ENCODE measurements at regions not wholly inside any gene's neighbourhood (a gene's known extent, or its start where the extent isn't known, plus 50 kb on each side); places are given as distances from the start of the nearest gene placed in this dataset.
"Not testable (repeated sequence)": the region's sequence is repeated elsewhere in the genome, so short reads cannot be mapped to it uniquely, and the experiment has no call there.

DNA sequence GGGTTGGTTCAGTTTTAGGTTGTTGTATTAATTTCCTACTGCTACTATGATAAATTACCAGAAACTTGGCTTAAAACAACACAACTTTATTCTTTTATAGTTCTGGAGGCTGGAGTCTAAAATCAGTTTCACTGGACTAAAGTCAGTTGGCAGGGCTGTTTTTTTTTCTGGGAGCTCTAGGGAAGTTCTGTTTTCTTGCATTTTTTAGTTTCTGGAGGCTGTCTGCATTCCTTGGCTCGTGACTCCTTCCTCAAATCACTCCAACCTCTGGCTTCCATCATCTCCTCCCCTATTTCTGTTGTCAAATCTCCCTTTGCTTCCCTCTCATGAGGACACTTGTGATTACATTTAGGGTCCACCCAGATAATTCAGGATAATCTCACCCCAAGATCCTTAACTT, 51.3 kb upstream of the SUB1 start:
- Histone ChIP-seq H3K4me1 (ENCODE audit: insufficient read depth, low read length) (peaks cover 15% of the 10 kb centered on the region), H3K36me3 (ENCODE audit: insufficient read depth, low read length) (no peaks in the 10 kb centered on the region), H3K27ac (ENCODE audit: low read depth, low read length) (no peak overlapping the region), H3K27me3 (ENCODE audit: insufficient read depth, low read length) (no peaks in the 10 kb centered on the region), H3K9me3 (ENCODE audit: low read depth, low read length) (no peaks in the 10 kb centered on the region), H3K4me2 (ENCODE audit: insufficient read depth, low read length) (no peak overlapping the region), H2AFZ (ENCODE audit: low read length) (no peak overlapping the region), H3K4me3 (ENCODE audit: insufficient read depth, low read length) (no peak overlapping the region), H3K79me2 (ENCODE audit: insufficient read depth, low read length) (no peaks in the 10 kb centered on the region), H4K20me1 (ENCODE audit: insufficient read depth, low read length) (no peaks in the 10 kb centered on the region)
- no peak for DNase-seq (ENCODE audit: insufficient read length, low spot score, missing footprints)
- TF ChIP-seq, protein P1, sequence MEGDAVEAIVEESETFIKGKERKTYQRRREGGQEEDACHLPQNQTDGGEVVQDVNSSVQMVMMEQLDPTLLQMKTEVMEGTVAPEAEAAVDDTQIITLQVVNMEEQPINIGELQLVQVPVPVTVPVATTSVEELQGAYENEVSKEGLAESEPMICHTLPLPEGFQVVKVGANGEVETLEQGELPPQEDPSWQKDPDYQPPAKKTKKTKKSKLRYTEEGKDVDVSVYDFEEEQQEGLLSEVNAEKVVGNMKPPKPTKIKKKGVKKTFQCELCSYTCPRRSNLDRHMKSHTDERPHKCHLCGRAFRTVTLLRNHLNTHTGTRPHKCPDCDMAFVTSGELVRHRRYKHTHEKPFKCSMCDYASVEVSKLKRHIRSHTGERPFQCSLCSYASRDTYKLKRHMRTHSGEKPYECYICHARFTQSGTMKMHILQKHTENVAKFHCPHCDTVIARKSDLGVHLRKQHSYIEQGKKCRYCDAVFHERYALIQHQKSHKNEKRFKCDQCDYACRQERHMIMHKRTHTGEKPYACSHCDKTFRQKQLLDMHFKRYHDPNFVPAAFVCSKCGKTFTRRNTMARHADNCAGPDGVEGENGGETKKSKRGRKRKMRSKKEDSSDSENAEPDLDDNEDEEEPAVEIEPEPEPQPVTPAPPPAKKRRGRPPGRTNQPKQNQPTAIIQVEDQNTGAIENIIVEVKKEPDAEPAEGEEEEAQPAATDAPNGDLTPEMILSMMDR (IDR thresholded peaks at IDR 0.05; ENCODE audit: extremely low read depth, low read depth, low read length): no peak

DNA sequence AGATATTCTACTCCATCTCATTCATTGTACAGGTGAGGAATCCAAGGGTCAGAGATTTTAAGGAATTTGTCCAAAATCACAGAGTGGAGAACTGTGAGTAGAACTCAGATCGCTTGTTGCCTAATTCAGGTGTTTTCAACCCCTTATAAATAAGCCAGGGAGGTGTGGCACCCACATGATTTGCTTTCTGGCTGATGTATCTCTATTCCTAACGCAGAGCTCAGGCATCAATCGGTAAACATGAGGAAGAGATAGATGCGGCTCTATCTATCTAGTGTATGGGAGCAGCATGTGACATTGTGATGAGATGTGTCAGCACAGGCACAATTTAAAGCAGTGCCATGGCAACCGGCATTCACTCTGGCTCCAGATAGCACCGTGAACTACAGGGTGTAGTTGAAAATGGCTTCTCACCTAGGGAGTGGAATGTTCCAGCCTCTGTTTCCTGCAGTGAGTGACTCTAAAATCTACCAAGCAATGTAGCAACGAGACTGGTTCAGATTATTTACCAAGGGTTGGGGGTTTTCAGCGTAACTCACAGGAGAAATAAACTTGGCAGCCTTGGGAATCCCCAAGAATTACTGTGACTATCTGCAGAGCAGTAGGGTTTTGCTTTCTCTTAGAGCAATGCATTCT, 53.4 kb upstream of the SUB1 start:
- TF ChIP-seq, protein P1 (IDR thresholded peaks at IDR 0.05; ENCODE audit: extremely low read depth, low read depth, low read length): no peak
- Histone ChIP-seq H3K27ac (ENCODE audit: low read depth, low read length) (peak overlapping the region; percentile 5), H3K9me3 (ENCODE audit: low read depth, low read length) (no peaks in the 10 kb centered on the region), H3K36me3 (ENCODE audit: insufficient read depth, low read length) (no peaks in the 10 kb centered on the region), H4K20me1 (ENCODE audit: insufficient read depth, low read length) (no peaks in the 10 kb centered on the region), H3K4me3 (ENCODE audit: insufficient read depth, low read length) (peak overlapping the region; percentile 11), H3K4me2 (ENCODE audit: insufficient read depth, low read length) (peak overlapping the region; percentile 66), H3K79me2 (ENCODE audit: insufficient read depth, low read length) (no peaks in the 10 kb centered on the region), H3K27me3 (ENCODE audit: insufficient read depth, low read length) (no peaks in the 10 kb centered on the region), H2AFZ (ENCODE audit: low read length) (peak overlapping the region; percentile 78), H3K4me1 (ENCODE audit: insufficient read depth, low read length) (peaks cover 11% of the 10 kb centered on the region)
- DNase-seq (ENCODE audit: insufficient read length, low spot score, missing footprints): peak; percentile 82

DNA sequence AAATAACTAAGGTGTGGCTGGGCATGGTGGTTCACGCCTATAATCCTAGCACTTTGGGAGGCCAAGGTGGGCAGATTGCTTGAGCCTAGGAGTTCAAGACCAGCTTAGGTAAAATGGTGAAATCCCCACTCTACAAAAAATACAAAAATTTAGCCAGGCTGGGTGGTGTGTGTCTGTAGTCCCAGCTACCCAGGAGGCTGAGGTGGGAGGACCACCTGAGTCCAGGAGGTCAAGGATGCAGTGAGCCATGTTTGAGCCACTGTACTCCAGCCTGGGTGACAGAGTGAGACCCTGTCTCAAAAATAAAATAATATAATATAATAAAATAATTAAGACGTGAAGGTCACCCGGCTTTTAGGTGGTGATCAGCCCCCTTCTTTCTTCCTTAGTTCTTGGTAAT, 58.0 kb upstream of the SUB1 start:
- H3K36me3 ChIP-seq (ENCODE audit: insufficient read depth, low read length); H3K4me3 ChIP-seq (ENCODE audit: insufficient read depth, low read length); H3K9me3 ChIP-seq (ENCODE audit: low read depth, low read length); DNase-seq (ENCODE audit: insufficient read length, low spot score, missing footprints); H3K27ac ChIP-seq (ENCODE audit: low read depth, low read length); H3K4me2 ChIP-seq (ENCODE audit: insufficient read depth, low read length); H3K27me3 ChIP-seq (ENCODE audit: insufficient read depth, low read length); H4K20me1 ChIP-seq (ENCODE audit: insufficient read depth, low read length); H2AFZ ChIP-seq (ENCODE audit: low read length); H3K79me2 ChIP-seq (ENCODE audit: insufficient read depth, low read length): not testable (repeated sequence)
- peaks cover 19% of the 10 kb centered on the region for H3K4me1 ChIP-seq (ENCODE audit: insufficient read depth, low read length)

DNA sequence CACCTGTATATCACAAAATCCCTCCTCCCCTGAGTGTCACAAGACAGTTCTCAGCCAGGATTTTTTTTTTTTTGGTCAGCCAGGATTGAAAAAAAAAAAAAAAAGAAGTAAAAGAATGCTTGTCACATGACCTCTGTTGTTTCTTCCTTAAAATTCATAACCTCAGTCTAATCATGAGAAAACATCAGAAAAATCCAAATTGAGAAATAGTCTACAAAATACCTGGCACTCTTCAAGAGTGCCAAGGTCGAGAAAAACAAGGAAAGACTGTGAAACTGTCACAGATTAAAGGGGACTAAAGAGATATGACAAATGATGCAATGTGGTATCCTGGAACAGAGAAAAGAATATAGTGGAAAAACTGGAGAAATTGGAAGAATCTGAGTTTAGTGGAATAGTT, 58.5 kb upstream of the SUB1 start:
- Histone ChIP-seq H3K4me3 (ENCODE audit: insufficient read depth, low read length) (no peak overlapping the region), H3K27ac (ENCODE audit: low read depth, low read length) (no peak overlapping the region), H2AFZ (ENCODE audit: low read length) (no peak overlapping the region), H3K4me2 (ENCODE audit: insufficient read depth, low read length) (no peak overlapping the region), H3K36me3 (ENCODE audit: insufficient read depth, low read length) (no peaks in the 10 kb centered on the region), H3K9me3 (ENCODE audit: low read depth, low read length) (no peaks in the 10 kb centered on the region), H4K20me1 (ENCODE audit: insufficient read depth, low read length) (no peaks in the 10 kb centered on the region), H3K4me1 (ENCODE audit: insufficient read depth, low read length) (peaks cover 16% of the 10 kb centered on the region), H3K79me2 (ENCODE audit: insufficient read depth, low read length) (no peaks in the 10 kb centered on the region), H3K27me3 (ENCODE audit: insufficient read depth, low read length) (no peaks in the 10 kb centered on the region)
- TF ChIP-seq, protein P1 (IDR thresholded peaks at IDR 0.05; ENCODE audit: extremely low read depth, low read depth, low read length): no peak
- no peak for DNase-seq (ENCODE audit: insufficient read length, low spot score, missing footprints)
